Retinal pigment epithelial cell (primary cell): ENCODE measurements at regions not wholly inside any gene's neighbourhood (a gene's known extent, or its start where the extent isn't known, plus 50 kb on each side); places are given as distances from the start of the nearest gene placed in this dataset.

Source experiments
- DNase-seq: peaks from one replicate; pipeline ENCODE4 v3.0.0-alpha.2; 2010; ENCODE audit warnings: low read depth
- H3K4me3 ChIP-seq: 2 replicates; pipeline ENCODE4 v1.5.1; 2011; ENCODE audit warnings: mild to moderate bottlenecking, low read length, control low read depth, moderate library complexity
- CTCF ChIP-seq: conservative IDR thresholded peaks from 2 replicates; pipeline ENCODE4 v1.5.1; 2011; ENCODE audit warnings: low read depth, low read length, control low read depth, inconsistent platforms

- no peak overlapping the region for H3K4me3 ChIP-seq
- TF ChIP-seq CTCF = no peak
- DNase-seq = no peak
These were observed 1142.9 kb upstream of the SORCS1 start for GRCh38 chr10:108307250-108307924.

- H3K4me3 ChIP-seq = no peak overlapping the region
- no peak for DNase-seq
- no peak for TF ChIP-seq CTCF
These were observed 1138.6 kb upstream of the SORCS1 start for GRCh38 chr10:108303149-108303548.

- TF ChIP-seq CTCF = no peak
- H3K4me3 ChIP-seq = no peak overlapping the region
- no peak for DNase-seq
These were observed 1136.5 kb upstream of the SORCS1 start for GRCh38 chr10:108301002-108301401.

- no peak for TF ChIP-seq CTCF
- no peak overlapping the region for H3K4me3 ChIP-seq
- DNase-seq = no peak
These were observed 1126.3 kb upstream of the SORCS1 start for GRCh38 chr10:108290823-108291222.

- no peak for TF ChIP-seq CTCF
- no peak overlapping the region for H3K4me3 ChIP-seq
- no peak for DNase-seq
These were observed 1111.6 kb upstream of the SORCS1 start for GRCh38 chr10:108275895-108276685.

GRCh38 chr10:108260383-108260906 is 1095.9 kb upstream of the SORCS1 start:
- no peak for DNase-seq
- TF ChIP-seq CTCF = no peak
- no peak overlapping the region for H3K4me3 ChIP-seq
